ENCODE measurements at regions not wholly inside any gene's neighbourhood (a gene's known extent, or its start where the extent isn't known, plus 50 kb on each side); places are given as distances from the start of the nearest gene placed in this dataset.
A peak's percentile ranks its signal among the peaks of the same experiment; 100 is the strongest.
"Not testable (repeated sequence)": the region's sequence is repeated elsewhere in the genome, so short reads cannot be mapped to it uniquely, and the experiment has no call there.

DNA sequence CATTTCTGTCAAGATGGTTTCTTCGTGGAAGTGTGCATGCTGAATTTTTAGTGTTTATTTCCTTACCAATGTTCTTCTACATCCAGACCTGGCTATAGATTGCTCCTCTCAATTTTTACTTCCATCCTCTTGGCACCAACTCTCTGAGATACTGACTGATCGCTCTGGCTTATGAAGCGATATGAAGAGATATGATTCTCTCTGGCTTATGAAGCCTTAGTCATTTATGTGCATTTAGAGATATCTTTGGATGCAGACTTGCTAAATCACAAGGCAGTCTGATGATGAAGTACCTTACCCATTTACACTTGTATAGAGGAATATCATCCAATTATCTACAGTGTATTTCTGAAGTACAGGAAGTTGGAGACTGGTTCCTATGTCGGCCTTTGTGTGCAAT, 295.4 kb upstream of the STXBP5 start:
- no peak for DNase-seq

DNA sequence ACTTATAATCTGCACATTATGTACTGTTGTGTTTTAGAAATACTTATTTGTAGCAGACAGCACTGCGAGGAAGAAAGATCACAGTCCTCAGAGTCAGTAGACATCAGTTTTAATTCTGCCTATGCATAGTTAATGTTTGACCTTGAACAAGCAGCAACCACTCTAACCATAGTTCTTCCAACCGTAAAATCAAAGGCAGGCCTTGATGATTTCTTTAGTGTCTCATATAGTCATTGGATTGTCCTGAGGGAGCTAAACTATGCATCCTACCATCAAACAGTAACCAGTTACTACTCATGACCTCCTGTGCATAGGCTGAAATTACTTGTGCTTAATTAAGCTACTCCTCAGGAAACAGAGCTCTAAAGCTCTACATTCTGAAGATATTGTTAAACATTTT, 294.8 kb upstream of the STXBP5 start:
- no peak for DNase-seq

DNA sequence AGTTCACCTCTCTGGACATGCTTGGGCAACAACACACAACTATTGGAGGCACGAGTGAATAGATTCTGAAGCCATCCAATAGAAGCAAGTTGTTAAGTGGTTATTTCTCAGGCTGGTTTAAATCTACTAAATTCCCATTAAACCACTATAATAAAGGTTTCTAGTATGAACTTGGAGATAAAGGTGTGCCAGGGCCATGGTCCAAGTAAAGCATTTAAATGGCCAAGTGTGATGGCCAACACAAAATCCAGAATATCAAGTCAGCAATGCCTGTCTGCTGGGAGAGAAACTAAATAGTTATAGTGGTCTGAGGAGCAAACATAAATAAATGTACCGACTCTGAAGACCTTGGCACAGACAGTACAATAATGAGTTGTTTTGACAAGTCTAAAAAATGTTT, 294.3 kb upstream of the STXBP5 start:
- DNase-seq, result no peak

DNA sequence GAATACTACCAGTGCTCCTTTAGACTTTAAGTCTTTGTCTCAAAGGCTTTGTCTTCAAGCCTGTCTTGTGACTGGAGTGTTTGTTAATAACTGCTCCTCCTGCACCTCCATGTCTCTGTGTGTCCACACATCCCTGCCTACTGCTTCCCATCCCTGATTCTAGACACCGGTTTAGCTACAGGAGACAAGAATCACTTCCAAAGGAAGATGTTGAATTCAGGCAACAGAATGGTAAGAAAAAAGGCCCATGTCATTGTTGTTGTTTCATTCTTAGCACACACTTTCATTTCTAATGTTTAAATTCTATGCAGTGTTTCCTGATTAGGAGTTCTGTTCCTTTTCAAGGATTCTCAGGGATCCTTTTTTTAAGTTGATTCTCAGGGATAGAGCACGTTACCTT, 293.6 kb upstream of the STXBP5 start:
- no peak for DNase-seq

DNA sequence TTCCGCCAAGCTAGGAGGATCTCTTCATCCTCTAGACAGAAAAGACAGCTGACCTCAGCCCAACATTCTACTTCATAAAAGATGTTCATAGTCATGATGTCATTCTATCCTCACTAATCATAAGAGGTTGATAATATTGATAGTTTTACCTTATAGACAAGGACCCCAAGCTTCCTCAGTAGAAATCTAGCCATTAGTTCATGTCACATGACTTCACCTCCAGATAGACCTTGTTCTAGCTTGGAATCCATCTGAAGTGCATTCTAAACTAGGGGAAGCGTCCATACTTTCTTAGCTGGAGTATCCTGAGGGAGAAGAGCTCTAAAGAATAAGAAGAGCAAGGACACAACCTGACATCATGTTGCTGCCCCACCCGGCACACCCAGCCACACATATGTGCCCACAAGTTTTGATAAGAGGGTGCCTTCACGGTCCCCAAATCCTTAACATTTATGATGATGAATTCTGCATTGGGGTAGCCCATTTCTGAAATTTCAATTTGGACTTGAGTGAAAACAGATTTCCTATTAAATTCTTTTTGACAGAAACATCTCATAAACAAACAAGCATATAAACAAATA, 292.5 kb upstream of the STXBP5 start:
- DNase-seq, result no peak

DNA sequence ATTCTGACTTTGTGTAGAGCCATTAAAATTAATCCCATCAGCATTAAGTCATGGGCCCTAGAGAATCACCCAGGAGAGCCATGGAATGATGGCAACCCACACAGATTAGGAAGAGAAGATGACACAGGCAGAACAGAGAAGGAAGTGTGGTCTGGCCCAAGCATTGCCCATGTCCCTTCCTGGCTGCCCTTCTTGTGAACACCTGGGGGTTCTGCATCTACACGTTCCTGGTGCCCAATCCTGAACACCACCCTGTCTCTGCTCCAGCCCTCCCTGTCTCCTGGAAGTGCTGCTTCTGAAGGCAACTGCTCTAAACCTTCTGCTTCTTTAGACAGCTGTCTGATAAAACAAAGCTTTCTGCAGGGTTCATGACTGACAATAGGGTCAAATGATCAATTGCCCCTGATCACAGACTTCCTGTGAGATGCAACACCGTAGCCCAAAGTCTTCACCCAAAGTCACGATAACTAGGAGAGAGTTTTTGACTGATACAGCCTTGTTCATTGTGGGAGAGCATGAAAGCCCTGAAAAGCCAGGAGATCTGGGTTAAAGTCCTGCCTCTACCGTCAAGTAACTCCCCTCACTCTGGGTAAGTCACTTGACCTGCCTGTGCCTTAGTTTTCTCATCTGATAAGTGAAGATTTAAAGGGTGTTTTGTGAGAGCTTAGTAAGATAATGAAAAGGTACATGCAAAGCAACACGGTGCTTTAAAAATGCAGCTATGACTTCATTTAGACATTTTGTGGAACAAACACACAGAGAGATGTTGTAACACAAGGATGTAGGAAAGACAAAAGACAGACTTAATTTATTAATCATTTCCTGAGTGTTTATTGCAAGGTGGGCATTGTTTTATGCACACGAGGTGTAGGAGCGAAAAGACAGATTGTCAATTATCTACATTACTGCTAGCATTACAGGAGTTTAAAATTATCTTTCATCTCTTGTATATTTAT, 291.2 kb upstream of the STXBP5 start:
- DNase-seq, result no peak

DNA sequence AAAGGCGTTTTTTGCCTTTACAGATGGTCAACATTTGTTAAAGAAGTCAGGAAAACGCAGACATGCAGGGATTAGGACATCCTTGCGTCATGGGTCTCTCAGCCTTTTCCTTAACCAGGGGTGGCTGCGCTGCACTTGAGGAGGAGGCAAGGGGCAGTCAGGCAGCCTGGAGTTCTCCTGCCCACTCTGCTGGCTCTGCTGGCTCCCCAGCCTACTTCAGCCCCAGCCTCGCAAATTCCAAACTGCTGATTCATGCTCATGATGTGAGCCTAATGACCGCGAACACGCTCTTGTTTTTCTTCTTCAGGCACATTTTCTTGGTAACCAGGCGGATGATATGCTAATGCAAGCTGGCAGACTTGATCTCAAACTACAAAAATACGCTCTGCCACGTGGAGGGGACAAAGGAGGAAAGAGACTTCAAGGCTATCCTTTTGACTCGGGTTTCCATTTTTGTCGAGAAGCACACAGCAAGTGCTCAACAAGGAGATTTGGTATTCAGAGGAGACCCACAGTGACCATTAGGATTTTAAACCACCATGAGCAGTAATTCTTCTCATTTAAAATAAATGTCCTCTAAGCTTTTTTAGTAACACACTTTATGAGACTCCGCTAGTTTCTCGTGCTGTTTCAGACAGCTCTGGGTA, 290.3 kb upstream of the STXBP5 start:
- DNase-seq, result no peak

DNA sequence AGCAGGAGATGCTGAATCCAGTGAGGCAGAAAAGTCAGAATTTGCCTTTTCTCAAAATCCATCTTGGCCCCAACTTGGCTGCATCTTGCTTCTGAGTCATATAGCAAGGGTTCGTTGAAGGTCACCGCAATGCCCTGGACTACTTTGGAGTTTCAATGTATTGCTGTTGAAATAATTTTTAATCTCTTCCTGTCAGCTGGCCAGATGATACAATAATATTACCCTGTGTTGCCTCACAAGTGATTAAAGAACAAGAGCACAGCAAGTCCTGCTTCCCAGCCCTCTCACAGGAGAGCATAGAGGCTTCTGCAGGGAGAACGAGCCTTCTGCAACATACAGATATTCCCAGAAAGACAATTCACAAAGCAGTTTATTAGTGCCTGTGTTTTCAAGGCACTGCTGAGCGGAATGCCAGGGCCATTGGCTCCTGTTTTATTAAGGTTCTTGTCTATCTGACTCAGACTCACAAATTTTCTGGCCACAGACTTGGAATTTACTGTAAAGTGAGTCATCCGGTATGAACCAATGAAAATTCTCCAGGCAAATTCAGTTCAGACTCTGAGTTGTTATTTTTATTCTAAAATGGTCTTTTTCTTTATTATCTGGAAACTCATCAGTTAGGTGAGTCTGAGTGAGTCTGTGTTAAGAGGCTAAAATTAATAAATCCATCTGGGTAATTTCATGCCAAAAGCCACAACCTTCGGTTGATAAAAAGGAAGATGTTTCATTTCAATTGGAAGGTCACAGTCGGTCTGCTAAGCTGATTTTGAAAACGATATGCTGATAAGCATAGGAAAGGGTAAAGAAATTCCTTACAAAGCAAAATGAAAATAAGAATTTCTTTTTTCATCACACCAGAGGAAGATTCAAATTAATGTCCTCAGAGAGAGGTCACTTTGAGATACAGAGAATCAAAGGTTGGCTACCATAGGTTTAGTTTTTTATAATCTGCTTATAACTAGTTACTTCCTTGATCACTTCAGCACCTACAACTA, 289.4 kb upstream of the STXBP5 start:
- DNase-seq, result no peak

DNA sequence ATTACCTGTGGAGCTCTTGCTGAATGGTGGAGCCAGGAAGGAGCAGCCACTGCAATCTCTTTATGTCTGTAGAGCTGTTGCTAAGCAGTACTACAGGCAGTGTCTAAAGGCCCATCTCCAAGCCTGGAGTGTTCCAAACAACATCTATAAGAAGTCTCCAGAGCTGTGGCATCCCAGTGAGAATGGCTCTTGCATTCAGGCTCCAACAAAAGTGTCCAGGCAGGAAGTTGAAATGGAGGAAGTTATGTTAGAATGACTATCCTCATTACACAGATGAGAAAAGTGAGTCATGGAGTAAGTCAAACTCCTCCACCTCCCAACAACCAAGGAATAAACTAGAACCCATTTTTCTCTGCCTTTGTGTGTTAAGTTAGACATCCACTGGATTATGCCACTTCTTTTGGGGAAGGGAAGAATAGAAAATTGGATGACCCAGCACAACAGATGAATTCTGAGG, 288.5 kb upstream of the STXBP5 start:
- DNase-seq, result no peak

DNA sequence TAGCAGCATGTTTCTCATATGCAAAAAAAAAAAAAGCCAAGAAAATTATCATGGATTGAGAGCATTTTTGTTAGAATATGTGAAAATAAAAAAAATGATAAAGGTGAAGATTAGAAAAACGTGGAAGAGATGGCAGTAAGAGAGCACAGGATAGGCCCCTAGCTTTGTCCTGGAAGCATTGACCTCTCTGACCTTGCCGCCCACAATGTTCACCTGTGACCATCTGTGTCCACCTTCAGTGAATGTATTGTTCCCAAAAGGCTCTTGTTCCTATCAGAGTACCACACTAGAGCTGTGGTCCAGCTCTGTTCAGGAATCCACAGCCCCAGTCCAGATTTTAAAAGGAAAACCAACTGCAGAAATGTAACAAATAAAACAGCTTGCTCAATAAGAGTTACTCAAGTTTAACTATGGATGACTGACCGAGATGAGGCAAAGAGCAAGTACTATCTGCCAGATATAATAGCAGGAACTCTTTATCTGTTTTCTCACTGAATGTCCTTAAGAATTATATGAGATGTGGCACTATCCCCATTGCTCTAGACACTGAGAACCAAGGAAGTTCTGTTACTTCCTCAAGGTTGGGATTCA, 287.7 kb upstream of the STXBP5 start:
- no peak for DNase-seq

DNA sequence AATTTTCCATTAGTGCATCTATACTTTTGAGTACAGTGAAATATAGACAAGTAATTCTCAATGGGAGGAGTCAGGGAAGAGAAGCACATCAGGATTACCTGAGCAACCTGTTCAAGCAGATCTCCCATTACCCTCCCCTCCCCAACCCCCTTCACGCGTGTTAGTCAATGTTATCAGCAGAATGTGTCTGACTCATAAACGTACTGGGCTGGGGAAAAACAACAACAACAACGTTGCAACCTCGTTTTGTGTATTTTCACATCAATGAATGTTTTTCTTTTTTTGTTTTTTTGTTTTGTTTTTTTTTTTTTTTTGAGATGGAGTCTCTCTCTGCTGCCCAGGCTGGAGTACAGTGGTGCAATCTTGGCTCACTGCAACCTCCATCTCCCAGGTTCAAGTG, 287.0 kb upstream of the STXBP5 start:
- DNase-seq, result no peak

DNA sequence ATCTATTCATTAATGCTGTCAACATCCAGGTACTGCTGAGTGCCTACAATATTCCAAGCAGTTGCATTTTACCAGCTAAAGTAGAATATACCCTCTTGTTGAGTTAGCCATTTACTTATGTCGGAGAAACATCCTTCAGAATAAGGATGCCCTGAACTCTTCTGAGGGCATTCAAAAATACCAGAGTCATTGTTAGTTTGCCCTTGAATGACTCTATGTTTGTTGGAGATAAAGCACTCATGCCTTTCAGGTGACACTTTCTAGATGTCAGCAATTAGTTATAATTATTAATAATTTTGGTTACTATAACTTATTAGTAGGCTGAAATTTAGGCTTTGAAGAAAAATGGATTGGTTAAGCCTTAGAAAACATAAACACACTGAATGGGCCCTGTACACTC, 286.2 kb upstream of the STXBP5 start:
- no peak for DNase-seq

DNA sequence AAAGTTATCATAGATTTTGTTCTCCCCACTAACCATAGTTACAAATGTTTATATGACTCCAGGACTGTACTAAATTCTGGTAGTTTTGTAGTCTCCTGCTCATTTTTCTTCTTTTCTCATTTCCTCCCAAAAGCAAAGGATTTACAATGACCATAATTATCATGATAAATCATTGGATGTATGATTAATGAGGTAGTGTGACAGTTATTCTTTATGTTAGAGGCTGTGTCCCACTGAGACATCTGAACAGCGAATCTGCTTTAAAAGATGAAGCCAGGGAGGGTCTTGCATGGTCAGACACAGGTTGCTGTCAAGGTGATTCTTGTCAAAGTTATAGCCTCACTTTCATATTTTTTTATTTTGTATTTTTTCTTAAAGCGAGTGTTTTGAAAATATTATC, 285.2 kb upstream of the STXBP5 start:
- no peak for DNase-seq

DNA sequence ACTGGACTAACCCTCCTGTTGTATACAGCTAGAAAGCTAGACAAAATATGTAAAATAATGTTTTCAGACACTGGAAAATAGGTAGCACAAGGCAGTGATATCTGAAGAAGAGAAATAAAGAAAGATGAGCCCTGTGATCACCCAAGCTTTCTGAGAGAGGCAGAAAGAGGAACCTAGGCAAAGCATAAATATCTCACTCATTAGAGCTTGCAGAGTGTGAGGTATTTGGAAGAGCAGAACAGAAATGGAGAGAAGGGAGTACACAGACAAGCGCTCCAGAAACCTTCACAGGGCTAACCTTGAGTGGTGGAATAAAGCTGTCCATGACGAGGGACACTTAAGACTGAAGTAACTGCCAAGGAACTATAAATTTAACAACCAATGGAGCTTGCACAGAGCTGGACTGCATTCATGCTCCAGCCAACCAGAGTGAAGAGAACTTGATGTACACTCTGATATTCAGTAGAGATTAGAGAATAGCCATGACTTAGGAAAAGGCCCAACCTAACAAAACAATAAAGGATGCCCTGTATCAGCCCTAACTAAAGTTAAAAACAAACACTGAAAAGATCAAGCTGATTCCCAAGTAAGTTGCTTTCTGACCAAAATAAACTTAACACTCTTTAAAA, 280.9 kb upstream of the STXBP5 start:
- DNase-seq, result no peak

DNA sequence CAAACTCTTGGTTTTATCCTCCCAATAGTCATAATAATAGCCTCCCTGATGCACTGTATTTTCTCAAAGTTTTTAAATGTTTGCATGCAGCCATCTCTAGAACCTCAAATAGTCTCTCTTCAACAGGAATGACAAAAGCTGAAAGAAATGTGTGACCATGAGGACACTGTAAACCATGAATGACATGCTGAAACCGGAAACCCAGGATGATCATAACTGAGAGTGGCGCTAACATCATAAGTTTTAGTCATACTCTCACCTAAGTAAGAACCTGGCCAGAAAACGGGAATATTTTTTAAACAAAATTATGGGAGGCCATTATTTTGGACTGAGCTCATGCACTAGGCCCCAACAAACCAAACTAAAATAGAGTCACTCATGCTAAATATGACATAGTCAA, 278.4 kb upstream of the STXBP5 start:
- DNase-seq, result no peak

DNA sequence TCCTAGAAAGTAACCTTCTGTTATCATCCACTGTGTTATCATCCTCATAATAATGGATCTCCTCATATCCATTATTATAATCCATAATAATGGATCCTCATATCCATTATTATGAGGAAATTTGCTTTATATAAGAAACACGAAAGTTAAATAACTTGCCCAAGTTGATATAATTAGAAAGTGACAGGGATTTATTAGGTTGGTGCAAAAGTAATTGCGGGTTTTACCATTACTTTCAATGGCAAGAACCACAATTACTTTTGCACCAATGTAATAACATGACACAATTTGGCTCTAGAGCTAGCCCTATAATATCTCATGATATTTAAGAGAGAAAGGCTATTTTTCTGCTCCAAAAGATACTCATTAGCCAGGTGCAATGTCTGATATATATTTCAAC, 275.7 kb upstream of the STXBP5 start:
- DNase-seq, result no peak

DNA sequence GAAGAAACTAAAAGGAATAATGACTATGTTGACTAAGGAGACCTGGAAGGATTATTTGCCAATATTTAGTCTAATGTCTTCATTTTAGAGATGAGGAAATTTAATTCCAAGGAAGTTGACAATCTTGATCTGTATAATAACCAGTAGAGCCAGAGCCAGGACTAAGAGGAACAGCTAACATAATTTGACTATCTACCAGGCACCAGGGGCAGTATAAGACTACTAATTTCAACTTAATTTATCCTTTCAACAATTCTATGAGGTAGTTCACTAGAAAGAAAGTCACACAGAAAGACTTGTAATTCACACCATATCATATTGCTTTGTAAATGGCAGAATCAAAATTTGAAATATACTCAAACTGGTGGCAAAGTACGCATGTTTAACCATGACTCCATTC, 273.0 kb upstream of the STXBP5 start:
- DNase-seq, result peak; percentile 12

DNA sequence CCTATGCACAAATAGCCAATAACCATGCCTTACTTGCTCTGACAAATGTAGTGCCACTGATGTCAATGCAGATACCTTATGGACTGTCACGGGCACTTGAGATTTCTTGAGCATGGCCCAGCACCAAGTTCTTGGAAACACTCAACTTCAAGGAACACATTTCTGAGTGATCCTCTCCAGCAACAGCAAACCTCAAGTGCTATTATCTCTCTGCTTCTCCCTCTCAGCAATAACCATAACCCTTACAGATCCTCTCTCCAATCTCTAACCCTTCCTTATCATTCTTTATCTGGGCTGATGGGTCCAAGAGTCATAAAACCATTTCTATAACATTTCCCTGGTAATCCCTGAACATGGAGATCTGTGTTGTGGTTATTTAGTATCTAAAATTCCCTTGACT, 266.9 kb upstream of the STXBP5 start:
- no peak for DNase-seq

DNA sequence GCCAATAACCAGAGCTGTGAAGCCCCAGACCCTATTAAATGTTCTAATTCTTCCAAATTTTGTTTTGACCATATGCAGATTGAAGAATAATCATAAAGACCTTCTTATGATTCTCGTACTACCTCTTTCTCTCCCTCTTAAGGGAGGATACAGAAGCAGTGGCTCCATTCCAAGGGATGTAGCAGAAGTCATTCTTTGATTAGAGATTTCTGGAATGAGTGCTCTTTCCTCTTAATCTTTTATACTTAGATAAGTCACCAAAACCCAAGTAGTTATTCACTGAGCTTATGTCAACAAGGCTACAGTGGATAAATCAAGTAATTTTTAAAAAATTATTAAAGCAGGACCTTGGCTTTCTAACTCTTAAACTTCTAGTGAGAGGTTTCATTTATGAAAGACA, 266.0 kb upstream of the STXBP5 start:
- DNase-seq, result no peak

DNA sequence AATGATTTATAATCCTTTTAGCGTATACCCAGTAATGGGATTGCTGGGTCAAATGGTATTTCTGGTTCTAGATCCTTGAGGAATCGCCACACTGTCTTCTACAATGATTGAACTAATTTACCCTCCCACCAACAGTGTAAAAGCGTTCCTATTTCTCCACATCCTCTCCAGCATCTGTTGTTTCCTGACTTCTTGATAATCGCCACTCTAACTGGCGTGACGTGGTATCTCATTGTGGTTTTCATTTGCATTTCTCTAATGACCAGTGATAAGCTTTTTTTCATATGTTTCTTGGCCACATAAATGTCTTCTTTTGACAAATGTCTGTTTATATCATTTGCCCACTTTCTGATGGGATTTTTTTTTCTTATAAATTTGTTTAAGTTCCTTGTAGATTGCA, 264.8 kb upstream of the STXBP5 start:
- DNase-seq, result not testable (repeated sequence)

DNA sequence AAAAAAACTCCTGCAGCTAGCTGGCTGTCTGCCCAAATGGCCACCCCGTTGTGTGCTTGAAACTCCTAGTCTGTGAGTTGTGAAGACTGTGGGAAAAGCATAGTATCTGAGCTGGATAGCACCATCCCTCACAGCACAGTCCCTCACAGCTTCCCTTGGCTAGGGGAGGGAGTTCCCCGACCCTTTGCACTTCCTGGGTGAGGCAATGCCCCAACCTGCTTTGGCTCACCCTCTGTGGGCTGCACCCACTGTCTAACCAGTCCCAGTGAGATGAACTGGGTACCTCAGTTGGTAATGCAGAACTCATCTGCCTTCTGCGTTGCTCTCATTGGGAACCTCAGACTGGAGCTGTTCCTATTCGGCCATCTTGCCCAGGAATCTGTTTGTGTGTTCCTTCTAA, 260.6 kb upstream of the STXBP5 start:
- DNase-seq, result no peak

DNA sequence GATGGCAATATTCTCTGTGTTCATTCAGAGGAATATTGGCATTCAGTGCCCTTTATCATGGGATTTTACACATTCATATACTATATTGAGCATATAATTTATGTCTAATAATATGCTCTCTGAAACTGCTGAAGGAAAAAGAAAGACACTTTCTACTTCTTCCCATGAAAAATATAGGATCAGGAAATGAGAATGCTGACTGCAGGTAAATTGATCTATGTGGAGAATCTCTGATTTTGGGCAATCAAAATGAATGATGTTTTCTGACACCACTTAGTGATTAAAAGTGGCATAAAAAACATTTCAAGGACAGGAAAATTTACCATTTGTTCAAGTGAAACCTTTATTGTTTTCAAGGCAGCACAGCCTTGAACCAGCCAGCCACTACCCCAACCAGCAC, 260.1 kb upstream of the STXBP5 start:
- no peak for DNase-seq
